Gastrocnemius medialis (tissue), 4 donors: ENCODE measurements at regions not wholly inside any gene's neighbourhood (a gene's known extent, or its start where the extent isn't known, plus 50 kb on each side); places are given as distances from the start of the nearest gene placed in this dataset.

Experiments
- ATAC-seq, 2 donors: fragments of 150-250 bp; one replicate each; pipeline ENCODE4 v1.9.1; 2016
- DNase-seq, 2 donors: peaks; one replicate each; pipeline ENCODE4 v3.0.0-alpha.2; 2019
- H3K27ac ChIP-seq, 4 donors: fragments of 200-600 bp; sonication (generic); 1 replicate in 1 of 4; 2 replicates in 3 of 4; pipeline ENCODE4 v1.5.1; 2016 to 2018; ENCODE audit warnings: mild to moderate bottlenecking in 2 of 4, moderate library complexity in 1 of 4
- H3K27me3 ChIP-seq, 3 donors: fragments of 200-600 bp; sonication (generic) in 2 of 3; 1 replicate in 1 of 3; 2 replicates in 2 of 3; pipeline versions ENCODE4 v1.5.1 to v1.6.0; 2016 to 2019; ENCODE audit warnings: mild to moderate bottlenecking in 1 of 3, moderate library complexity in 1 of 3
- H3K36me3 ChIP-seq, 2 donors: fragments of 200-600 bp; sonication (generic) in 1 of 2; one replicate each; pipeline ENCODE4 v1.5.1; 2017 to 2018
- H3K4me1 ChIP-seq, 2 donors: fragments of 200-600 bp; sonication (generic) in 1 of 2; one replicate each; pipeline ENCODE4 v1.5.1; 2016 to 2017; ENCODE audit warnings: mild to moderate bottlenecking in 2 of 2
- H3K4me3 ChIP-seq, 4 donors: fragments of 200-600 bp; sonication (generic) in 3 of 4; 1 replicate in 1 of 4; 2 replicates in 3 of 4; pipeline ENCODE4 v1.5.1; 2016 to 2019; ENCODE audit warnings: mild to moderate bottlenecking in 2 of 4
- H3K9me3 ChIP-seq, 3 donors: fragments of 200-600 bp; sonication (generic) in 2 of 3; 1 replicate in 1 of 3; 2 replicates in 2 of 3; pipeline ENCODE4 v1.5.1; 2016 to 2019
- CTCF ChIP-seq, 5 experiments: fragments of 450-650 bp in 3 of 5; fragments of 200-600 bp in 2 of 5; sonication (generic) in 2 of 5; IDR thresholded peaks in 4 of 5; conservative IDR thresholded peaks in 1 of 5; 1 replicate in 4 of 5; 2 replicates in 1 of 5; pipeline ENCODE4 v1.5.1; 2016 to 2019; ENCODE audit warnings: antibody characterized with exemption in 5 of 5, mild to moderate bottlenecking in 3 of 5, moderate library complexity in 3 of 5
- POLR2A ChIP-seq, 2 donors: fragments of 450-650 bp; IDR thresholded peaks; one replicate each; pipeline ENCODE4 v1.6.1; 2017; ENCODE audit warnings: antibody characterized with exemption in 2 of 2, mild to moderate bottlenecking in 2 of 2, moderate library complexity in 2 of 2
- in situ Hi-C, 4 donors: fragments of 200-750 bp; cut with MboI; loops; one replicate each; pipeline versions ENCODE4 v1.15.0 to v1.8.0; 2017; ENCODE audit warnings: low sequenced_read_pairs in 4 of 4
- intact Hi-C: fragments of 100-400 bp; cut with DNase I; formaldehyde crosslinking; loops from one replicate; pipeline ENCODE4 v1.15.1; 2023; ENCODE audit warnings: low total_unique reads

GRCh38 chr3:64748244-64748904 lies 60.6 kb upstream of the ADAMTS9 start:
- H3K36me3 ChIP-seq, result no peaks in the 10 kb centered on the region

DNA sequence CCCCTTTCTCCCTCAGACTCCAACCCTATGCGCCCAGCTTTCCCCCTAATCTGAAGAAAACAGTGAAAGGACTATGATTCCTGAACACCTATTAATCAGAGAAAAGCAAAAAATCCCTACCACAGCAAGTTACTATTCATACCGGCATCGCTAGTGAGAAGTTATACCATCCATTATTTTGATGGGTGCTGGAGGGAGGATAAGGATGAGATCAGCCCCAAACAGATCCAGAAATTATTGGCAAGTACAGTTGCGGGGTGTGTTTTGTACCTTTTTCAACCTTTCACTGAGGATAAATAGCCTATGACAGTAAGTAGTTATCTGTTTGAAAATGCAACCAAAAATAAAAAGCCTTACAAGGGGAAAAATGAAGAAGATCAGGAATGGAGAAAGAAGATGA lies 59.9 kb upstream of the ADAMTS9 start:
- Histone ChIP-seq H3K27me3 (no peaks in the 10 kb centered on the region), H3K4me1 (no peaks in the 10 kb centered on the region), H3K9me3 (no peaks in the 10 kb centered on the region), H3K36me3 (no peaks in the 10 kb centered on the region), H3K4me3 (no peak overlapping the region), H3K27ac (no peak overlapping the region)
- DNase-seq, result no peak
- TF ChIP-seq CTCF (IDR thresholded peaks at IDR 0.05 in 4 of 5, conservative IDR thresholded peaks at IDR 0.05 in 1 of 5) (no peak), POLR2A (IDR thresholded peaks at IDR 0.05) (no peak)
- intact Hi-C loops, result no loop called here
- in situ Hi-C loops, result no loop called here
- no peak for ATAC-seq

More at GRCh38 chr3:64748244-64748904, 60.6 kb upstream of the ADAMTS9 start:
- ATAC-seq (no peak), DNase-seq (no peak)
- intact Hi-C loops, result no loop called here
- H3K27me3 ChIP-seq, result no peaks in the 10 kb centered on the region
- H3K4me1 ChIP-seq, result no peaks in the 10 kb centered on the region
- H3K4me3 ChIP-seq, result no peak overlapping the region
- no peak for TF ChIP-seq POLR2A (IDR thresholded peaks at IDR 0.05)
- TF ChIP-seq CTCF (IDR thresholded peaks at IDR 0.05 in 4 of 5, conservative IDR thresholded peaks at IDR 0.05 in 1 of 5), result no peak
- no peak overlapping the region for H3K27ac ChIP-seq
- H3K9me3 ChIP-seq, result no peaks in the 10 kb centered on the region
- in situ Hi-C loops, result no loop called here

DNA sequence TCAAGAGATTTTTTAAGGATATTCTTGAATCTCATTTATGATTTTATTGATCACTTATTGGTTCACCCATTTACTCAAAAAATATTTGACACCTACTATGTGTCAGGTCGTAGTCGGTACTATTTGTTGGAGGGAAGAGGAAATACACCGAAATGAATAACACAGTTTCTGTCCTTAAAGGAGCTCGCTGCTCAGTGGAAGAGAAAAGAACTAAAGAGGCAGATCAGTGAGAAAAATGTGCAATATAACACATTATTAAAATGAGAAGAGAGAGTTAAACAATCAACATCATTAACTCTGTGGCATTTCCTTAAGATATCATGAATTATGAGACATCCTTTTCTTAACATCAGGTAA lies 56.1 kb upstream of the ADAMTS9 start:
- H3K4me3 ChIP-seq, result no peak overlapping the region
- intact Hi-C loops (no loop called here), in situ Hi-C loops (no loop called here)
- H3K9me3 ChIP-seq, result no peaks in the 10 kb centered on the region
- DNase-seq (no peak), ATAC-seq (no peak)
- TF ChIP-seq CTCF (IDR thresholded peaks at IDR 0.05 in 4 of 5, conservative IDR thresholded peaks at IDR 0.05 in 1 of 5) (no peak), POLR2A (IDR thresholded peaks at IDR 0.05) (no peak)
- no peaks in the 10 kb centered on the region for H3K27me3 ChIP-seq
- H3K27ac ChIP-seq, result no peak overlapping the region
- peaks cover 3 to 7% of the 10 kb centered on the region in 2 donors for H3K4me1 ChIP-seq
- H3K36me3 ChIP-seq, result no peaks in the 10 kb centered on the region

DNA sequence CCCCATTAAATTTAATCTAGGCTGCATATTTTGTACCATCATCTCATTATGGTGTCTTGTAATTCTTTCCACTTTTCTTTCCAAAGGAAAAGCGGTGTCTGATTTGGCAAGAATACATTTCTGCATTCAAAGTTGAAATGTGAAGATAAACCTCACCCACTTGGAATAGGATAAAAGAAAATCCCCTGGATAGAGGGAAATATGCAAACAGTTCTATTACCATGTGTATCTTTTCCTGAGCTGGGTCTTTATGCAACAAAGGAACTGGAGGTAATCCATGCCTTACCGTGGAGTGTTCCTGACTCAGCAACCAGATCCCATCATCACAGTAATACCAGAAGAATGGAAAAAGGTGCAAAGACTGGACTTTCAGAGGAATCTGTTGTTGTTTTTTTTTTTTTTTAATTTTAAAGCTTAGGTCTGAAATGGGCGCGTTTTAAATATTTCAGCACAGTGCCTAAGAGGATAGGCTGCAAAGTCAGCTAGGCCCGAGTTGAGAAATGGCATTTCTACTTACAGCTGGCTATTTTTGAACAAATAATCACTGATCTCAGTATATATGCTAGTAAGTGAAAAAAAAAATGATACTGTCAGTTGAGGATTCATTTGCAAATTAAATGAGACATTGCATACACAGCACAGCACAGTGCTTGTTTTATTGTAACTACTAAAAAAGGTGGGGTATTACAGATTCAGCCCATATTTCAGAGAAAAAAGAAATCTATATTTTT lies 55.5 kb upstream of the ADAMTS9 start:
- ATAC-seq (no peak), DNase-seq (no peak)
- H3K36me3 ChIP-seq, result no peaks in the 10 kb centered on the region
- intact Hi-C loops, result no loop called here
- no peak overlapping the region for H3K4me3 ChIP-seq
- peaks cover 3 to 7% of the 10 kb centered on the region in 2 donors for H3K4me1 ChIP-seq
- H3K27ac ChIP-seq, result no peak overlapping the region
- no peaks in the 10 kb centered on the region for H3K9me3 ChIP-seq
- TF ChIP-seq POLR2A (IDR thresholded peaks at IDR 0.05), result no peak
- TF ChIP-seq CTCF (IDR thresholded peaks at IDR 0.05 in 4 of 5, conservative IDR thresholded peaks at IDR 0.05 in 1 of 5), result no peak
- in situ Hi-C loops, result no loop called here
- no peaks in the 10 kb centered on the region for H3K27me3 ChIP-seq
